Mammary epithelial cell (primary cell): ENCODE measurements at regions not wholly inside any gene's neighbourhood (a gene's known extent, or its start where the extent isn't known, plus 50 kb on each side); places are given as distances from the start of the nearest gene placed in this dataset.

Source experiments
- EZH2 ChIP-seq: IDR thresholded peaks from 2 replicates; pipeline ENCODE4 v1.6.1; 2012; ENCODE audit warnings: low read length, inconsistent platforms, borderline replicate concordance
- TF ChIP-seq, protein P1 (sequence below), 2 donors: IDR thresholded peaks in 1 of 2; conservative IDR thresholded peaks in 1 of 2; 2 replicates each; pipeline ENCODE4 v1.5.1; 2011 to 2012; ENCODE audit warnings: inconsistent platforms in 2 of 2, low read length in 2 of 2, mild to moderate bottlenecking in 2 of 2, control low read depth in 1 of 2, low read depth in 1 of 2; ENCODE audit not compliant: insufficient read depth in 1 of 2; ENCODE audit errors: extremely low read depth in 1 of 2

DNA sequence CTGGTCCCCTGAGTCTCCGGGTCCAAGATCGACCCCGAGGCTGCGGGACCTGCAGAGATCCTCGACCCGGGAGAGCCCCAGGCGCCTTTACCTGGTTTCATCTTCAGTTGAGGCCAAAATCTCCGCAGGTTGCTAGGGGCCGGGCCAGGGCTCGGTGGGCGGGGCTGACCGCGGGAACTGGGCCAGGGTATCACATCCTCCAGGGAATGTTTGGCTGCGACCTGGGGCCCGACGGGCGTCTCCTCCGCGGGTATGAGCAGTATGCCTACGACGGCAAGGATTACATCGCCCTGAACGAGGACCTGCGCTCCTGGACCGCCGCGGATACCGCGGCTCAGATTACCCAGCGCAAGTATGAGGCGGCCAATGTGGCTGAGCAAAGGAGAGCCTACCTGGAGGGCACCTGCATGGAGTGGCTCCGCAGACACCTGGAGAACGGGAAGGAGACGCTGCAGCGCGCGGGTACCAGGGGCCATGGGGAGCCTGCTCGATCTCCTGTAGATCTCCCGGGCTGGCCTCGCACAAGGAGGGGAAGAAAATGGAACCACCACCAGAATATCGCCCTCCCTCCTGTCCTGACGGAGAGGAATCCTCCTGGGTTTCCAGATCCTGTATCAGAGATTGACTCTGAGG, 53.8 kb upstream of the POLR1H start:
- TF ChIP-seq, protein P1, sequence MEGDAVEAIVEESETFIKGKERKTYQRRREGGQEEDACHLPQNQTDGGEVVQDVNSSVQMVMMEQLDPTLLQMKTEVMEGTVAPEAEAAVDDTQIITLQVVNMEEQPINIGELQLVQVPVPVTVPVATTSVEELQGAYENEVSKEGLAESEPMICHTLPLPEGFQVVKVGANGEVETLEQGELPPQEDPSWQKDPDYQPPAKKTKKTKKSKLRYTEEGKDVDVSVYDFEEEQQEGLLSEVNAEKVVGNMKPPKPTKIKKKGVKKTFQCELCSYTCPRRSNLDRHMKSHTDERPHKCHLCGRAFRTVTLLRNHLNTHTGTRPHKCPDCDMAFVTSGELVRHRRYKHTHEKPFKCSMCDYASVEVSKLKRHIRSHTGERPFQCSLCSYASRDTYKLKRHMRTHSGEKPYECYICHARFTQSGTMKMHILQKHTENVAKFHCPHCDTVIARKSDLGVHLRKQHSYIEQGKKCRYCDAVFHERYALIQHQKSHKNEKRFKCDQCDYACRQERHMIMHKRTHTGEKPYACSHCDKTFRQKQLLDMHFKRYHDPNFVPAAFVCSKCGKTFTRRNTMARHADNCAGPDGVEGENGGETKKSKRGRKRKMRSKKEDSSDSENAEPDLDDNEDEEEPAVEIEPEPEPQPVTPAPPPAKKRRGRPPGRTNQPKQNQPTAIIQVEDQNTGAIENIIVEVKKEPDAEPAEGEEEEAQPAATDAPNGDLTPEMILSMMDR (conservative IDR thresholded peaks at IDR 0.05 in 1 of 2, IDR thresholded peaks at IDR 0.05 in 1 of 2; ENCODE audit: extremely low read depth in 1 of 2, insufficient read depth in 1 of 2, low read depth in 1 of 2, low read length in 2 of 2) = no peak
- TF ChIP-seq EZH2 = no peak
